Panc1 (cell line): ENCODE measurements at regions not wholly inside any gene's neighbourhood (a gene's known extent, or its start where the extent isn't known, plus 50 kb on each side); places are given as distances from the start of the nearest gene placed in this dataset.

Source experiments
- ATAC-seq: fragments of 200-7000 bp; cut with Tn5 transposase; 2 replicates; pipeline ENCODE4 v1.9.1; 2020; ENCODE audit warnings: mild to moderate bottlenecking, moderate library complexity
- BruUV-seq: library from RNA; stranded (reverse); fragments of 400-500 nt; replicated peaks from 2 replicates; lab custom pipeline; 2021; lab: Mats Ljungman, UMichigan
- CTCF ChIA-PET: fragments of 300-600 bp; sonication (Branson Sonifier 250); formaldehyde crosslinking; loops from one replicate; lab custom pipeline; 2022; ENCODE audit warnings: antibody characterized with exemption; lab: Charles Lee
- POLR2A ChIA-PET: fragments of 300-600 bp; sonication (Branson Sonifier 250); formaldehyde crosslinking; loops from one replicate; lab custom pipeline; 2022; ENCODE audit warnings: antibody characterized with exemption; lab: Charles Lee
- DNase-seq: peaks from one replicate; pipeline ENCODE4 v3.0.0-alpha.2; 2010; ENCODE audit warnings: low read depth, low spot score
- H3K27ac ChIP-seq: 2 replicates; pipeline ENCODE4 v1.5.1; 2011; ENCODE audit warnings: mild to moderate bottlenecking, low read length, inconsistent platforms
- H3K27me3 ChIP-seq: fragments of 200-500 bp; sonication (Bioruptor generic); 2 replicates; pipeline ENCODE4 v1.6.0; 2014; ENCODE audit warnings: low read length, inconsistent platforms; ENCODE audit not compliant: control insufficient read depth, insufficient read depth
- H3K36me3 ChIP-seq: fragments of 200-500 bp; sonication (Bioruptor generic); 2 replicates; pipeline ENCODE4 v1.5.1; 2014; ENCODE audit warnings: inconsistent platforms, mild to moderate bottlenecking, low read length, moderate library complexity; ENCODE audit not compliant: control insufficient read depth, insufficient read depth
- H3K4me1 ChIP-seq: 2 replicates; pipeline ENCODE4 v1.5.1; 2011; ENCODE audit warnings: inconsistent platforms, mild to moderate bottlenecking, low read length, moderate library complexity; ENCODE audit not compliant: control insufficient read depth, insufficient read depth
- H3K4me3 ChIP-seq, 2 experiments: 2 replicates each; pipeline ENCODE4 v1.5.1; 2011 to 2012; ENCODE audit warnings: low read depth in 2 of 2, low read length in 2 of 2, mild to moderate bottlenecking in 2 of 2, inconsistent platforms in 1 of 2, moderate library complexity in 1 of 2
- H3K9me3 ChIP-seq: fragments of 200-500 bp; sonication (Bioruptor generic); 2 replicates; pipeline ENCODE4 v1.5.1; 2014; ENCODE audit warnings: low read depth, mild to moderate bottlenecking, inconsistent platforms, low read length, moderate library complexity; ENCODE audit not compliant: control insufficient read depth, insufficient read depth
- CTCF ChIP-seq: fragments of 450-650 bp; IDR thresholded peaks from 2 replicates; pipeline ENCODE4 v1.5.1; 2017; ENCODE audit warnings: mild to moderate bottlenecking
- POLR2AphosphoS5 ChIP-seq: IDR thresholded peaks from 2 replicates; pipeline ENCODE4 v1.6.1; 2012; ENCODE audit warnings: mild to moderate bottlenecking, low read depth, low read length, moderate library complexity
- REST ChIP-seq, 2 experiments: IDR thresholded peaks; 2 replicates each; pipeline ENCODE4 v1.6.1; 2011 to 2012; ENCODE audit warnings: low read depth in 2 of 2, control low read depth in 1 of 2, low read length in 1 of 2, mild to moderate bottlenecking in 1 of 2, moderate library complexity in 1 of 2; ENCODE audit not compliant: insufficient read depth in 1 of 2
- SIN3A ChIP-seq: IDR thresholded peaks from 2 replicates; pipeline ENCODE4 v1.6.1; 2012; ENCODE audit warnings: low read depth, mild to moderate bottlenecking, low read length, moderate library complexity, borderline replicate concordance; ENCODE audit not compliant: insufficient read depth
- TCF7L2 ChIP-seq: IDR thresholded peaks from 2 replicates; pipeline ENCODE4 v1.6.1; 2011; ENCODE audit warnings: mild to moderate bottlenecking, low read depth, low read length, inconsistent platforms
- in situ Hi-C: cut with HindIII; loops from 2 replicates; pipeline ENCODE4 v1.10.0; 2016; ENCODE audit warnings: low sequenced_read_pairs, low pct_unique_long_range_greater_than_20kb
- intact Hi-C: fragments of 100-400 bp; cut with micrococcal nuclease; formaldehyde crosslinking; loops from one replicate; pipeline ENCODE4 v1.10.0; 2022; ENCODE audit not compliant: unreplicated experiment

DNA sequence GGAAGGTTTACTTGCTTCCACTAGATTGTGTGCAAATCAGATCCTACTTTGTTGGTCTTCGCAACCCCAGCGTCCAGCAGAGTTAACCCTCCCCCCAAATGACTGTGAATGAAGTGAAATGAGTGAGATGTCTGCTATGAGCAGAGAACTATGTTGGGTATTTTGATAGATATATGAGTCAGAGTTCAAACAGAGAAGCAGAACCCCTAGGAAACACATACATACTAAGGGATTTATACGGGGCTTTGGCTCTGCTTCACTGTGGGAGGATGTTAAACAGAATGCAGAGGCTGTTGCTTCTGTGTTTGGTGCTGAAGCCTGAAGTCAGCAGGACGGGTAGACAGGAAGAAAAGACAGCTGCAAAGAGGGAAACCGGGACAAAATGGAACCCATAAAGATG lies 197.0 kb downstream of the MZT1 start:
- no TSS peak for BruUV-seq
- TF ChIP-seq POLR2AphosphoS5: no peak
- no peak for TF ChIP-seq REST (IDR thresholded peaks at IDR 0.05; ENCODE audit: insufficient read depth in 1 of 2, low read depth in 2 of 2, low read length in 1 of 2)
- TF ChIP-seq SIN3A: no peak
- TF ChIP-seq TCF7L2: no peak
- ChIA-PET POLR2A (no interaction called here), CTCF (no interaction called here)
- H3K4me3 ChIP-seq: no peak overlapping the region
- no peaks in the 10 kb centered on the region for H3K36me3 ChIP-seq
- intact Hi-C loops: no loop called here
- H3K9me3 ChIP-seq: no peaks in the 10 kb centered on the region
- no peak for ATAC-seq
- no peaks in the 10 kb centered on the region for H3K27me3 ChIP-seq
- no peaks in the 10 kb centered on the region for H3K4me1 ChIP-seq
- no peak for DNase-seq
- no peak overlapping the region for H3K27ac ChIP-seq
- in situ Hi-C loops: no loop called here

GRCh38 chr13:72527333-72527732 lies 200.1 kb downstream of the MZT1 start:
- Histone ChIP-seq H3K27ac (no peak overlapping the region), H3K4me1 (no peaks in the 10 kb centered on the region), H3K27me3 (no peaks in the 10 kb centered on the region), H3K4me3 (no peak overlapping the region), H3K36me3 (no peaks in the 10 kb centered on the region), H3K9me3 (no peaks in the 10 kb centered on the region)
- no peak for TF ChIP-seq SIN3A
- TF ChIP-seq CTCF: no peak
- no peak for TF ChIP-seq POLR2AphosphoS5
- no peak for TF ChIP-seq REST (IDR thresholded peaks at IDR 0.05; ENCODE audit: insufficient read depth in 1 of 2, low read depth in 2 of 2, low read length in 1 of 2)
- no peak for TF ChIP-seq TCF7L2
- CTCF ChIA-PET: no interaction called here
- intact Hi-C loops: no loop called here
- no TSS peak for BruUV-seq
- POLR2A ChIA-PET: no interaction called here
- no peak for ATAC-seq
- no peak for DNase-seq
- in situ Hi-C loops: no loop called here
